SK-N-SH (cell line): ENCODE measurements at regions not wholly inside any gene's neighbourhood (a gene's known extent, or its start where the extent isn't known, plus 50 kb on each side); places are given as distances from the start of the nearest gene placed in this dataset.
"Not testable (repeated sequence)": the region's sequence is repeated elsewhere in the genome, so short reads cannot be mapped to it uniquely, and the experiment has no call there.

Experiments used
- CHD2 ChIP-seq: fragments of 150-350 bp; IDR thresholded peaks from 2 replicates; pipeline ENCODE4 v1.6.1; 2018; ENCODE audit warnings: low read length; ENCODE audit not compliant: partially characterized antibody
- CTCF ChIP-seq: fragments of 200-600 bp; sonication (generic); IDR thresholded peaks from 2 replicates; pipeline ENCODE4 v1.6.1; 2017; ENCODE audit warnings: antibody characterized with exemption, mild to moderate bottlenecking, moderate library complexity
- EP300 ChIP-seq, 2 experiments: IDR thresholded peaks; 2 replicates each; pipeline versions ENCODE4 v1.4.0 to v1.6.1; 2012; ENCODE audit warnings: borderline replicate concordance in 1 of 2, low read depth in 1 of 2, low read length in 1 of 2
- EZH2phosphoT487 ChIP-seq: fragments of 200-600 bp; sonication (generic); IDR thresholded peaks from 2 replicates; pipeline ENCODE4 v1.6.1; 2017; ENCODE audit warnings: low read depth, mixed run types, mild to moderate bottlenecking, antibody characterized with exemption, moderate library complexity, borderline replicate concordance
- FOSL2 ChIP-seq: IDR thresholded peaks from 2 replicates; pipeline ENCODE4 v1.4.0; 2012; ENCODE audit warnings: low read depth, mild to moderate bottlenecking, moderate library complexity, borderline replicate concordance
- JUND ChIP-seq: IDR thresholded peaks from 2 replicates; pipeline ENCODE4 v1.4.0; 2012
- MXI1 ChIP-seq: IDR thresholded peaks from 2 replicates; pipeline ENCODE4 v1.6.1; 2012; ENCODE audit warnings: mild to moderate bottlenecking, low read depth, low read length, improper control_type of control experiment
- POLR2AphosphoS5 ChIP-seq: IDR thresholded peaks from 2 replicates; pipeline ENCODE4 v1.6.1; 2012; ENCODE audit warnings: low read depth, low read length
- TAF1 ChIP-seq: IDR thresholded peaks from 2 replicates; pipeline ENCODE4 v1.6.1; 2012; ENCODE audit warnings: low read depth, mild to moderate bottlenecking, low read length, moderate library complexity, borderline replicate concordance
- TF ChIP-seq, protein P1 (sequence below): fragments of 150-350 bp; IDR thresholded peaks from 2 replicates; pipeline ENCODE4 v1.6.1; 2017; ENCODE audit warnings: antibody characterized with exemption, low read length, low read depth, borderline replicate concordance
- TF ChIP-seq, protein P2 (sequence below): IDR thresholded peaks from 2 replicates; pipeline ENCODE4 v1.6.1; 2012; ENCODE audit warnings: mild to moderate bottlenecking, low read depth, low read length, moderate library complexity

DNA sequence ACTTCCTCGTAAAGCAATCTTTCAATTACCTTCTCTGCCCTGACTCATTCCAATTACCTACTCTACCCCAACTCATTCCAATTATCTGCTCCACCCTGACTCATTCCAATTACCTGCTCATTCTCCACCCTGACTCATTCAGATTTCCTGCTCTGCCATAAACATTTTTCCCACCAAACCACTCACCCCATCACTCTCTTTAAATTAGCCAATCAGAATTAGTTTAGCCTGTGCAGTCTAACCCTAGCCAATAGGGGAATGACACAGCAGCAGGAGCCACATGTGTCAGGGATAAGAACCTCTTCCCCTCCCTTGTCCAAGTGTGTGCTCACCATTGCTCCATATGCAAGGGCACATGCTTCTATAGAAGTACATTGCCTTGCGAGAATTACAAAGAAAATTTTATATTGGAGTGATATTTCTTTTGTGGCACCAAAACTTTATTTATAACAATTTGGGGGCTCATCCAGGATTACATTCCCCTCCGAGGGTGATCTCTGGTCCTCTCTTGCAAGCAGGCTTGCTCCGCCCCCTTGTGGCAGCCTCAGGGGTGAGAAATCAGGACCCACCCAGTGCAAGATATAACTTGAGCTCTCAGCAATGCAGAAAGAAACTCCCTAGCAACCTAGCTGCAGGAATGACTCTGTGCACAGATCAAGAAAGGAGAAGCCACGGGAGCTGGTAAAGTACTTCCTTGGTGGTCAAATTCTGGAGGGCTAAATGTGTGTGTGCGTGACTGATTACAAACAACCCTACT, 551.9 kb upstream of the EYS start:
- TF ChIP-seq JUND; CTCF; CHD2; EP300 (IDR thresholded peaks at IDR 0.05; ENCODE audit: borderline replicate concordance in 1 of 2, low read depth in 1 of 2, low read length in 1 of 2); MXI1; FOSL2; TAF1; EZH2phosphoT487; POLR2AphosphoS5: not testable (repeated sequence)
- TF ChIP-seq, protein P1, sequence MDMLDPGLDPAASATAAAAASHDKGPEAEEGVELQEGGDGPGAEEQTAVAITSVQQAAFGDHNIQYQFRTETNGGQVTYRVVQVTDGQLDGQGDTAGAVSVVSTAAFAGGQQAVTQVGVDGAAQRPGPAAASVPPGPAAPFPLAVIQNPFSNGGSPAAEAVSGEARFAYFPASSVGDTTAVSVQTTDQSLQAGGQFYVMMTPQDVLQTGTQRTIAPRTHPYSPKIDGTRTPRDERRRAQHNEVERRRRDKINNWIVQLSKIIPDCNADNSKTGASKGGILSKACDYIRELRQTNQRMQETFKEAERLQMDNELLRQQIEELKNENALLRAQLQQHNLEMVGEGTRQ, result not testable (repeated sequence)
- TF ChIP-seq, protein P2, sequence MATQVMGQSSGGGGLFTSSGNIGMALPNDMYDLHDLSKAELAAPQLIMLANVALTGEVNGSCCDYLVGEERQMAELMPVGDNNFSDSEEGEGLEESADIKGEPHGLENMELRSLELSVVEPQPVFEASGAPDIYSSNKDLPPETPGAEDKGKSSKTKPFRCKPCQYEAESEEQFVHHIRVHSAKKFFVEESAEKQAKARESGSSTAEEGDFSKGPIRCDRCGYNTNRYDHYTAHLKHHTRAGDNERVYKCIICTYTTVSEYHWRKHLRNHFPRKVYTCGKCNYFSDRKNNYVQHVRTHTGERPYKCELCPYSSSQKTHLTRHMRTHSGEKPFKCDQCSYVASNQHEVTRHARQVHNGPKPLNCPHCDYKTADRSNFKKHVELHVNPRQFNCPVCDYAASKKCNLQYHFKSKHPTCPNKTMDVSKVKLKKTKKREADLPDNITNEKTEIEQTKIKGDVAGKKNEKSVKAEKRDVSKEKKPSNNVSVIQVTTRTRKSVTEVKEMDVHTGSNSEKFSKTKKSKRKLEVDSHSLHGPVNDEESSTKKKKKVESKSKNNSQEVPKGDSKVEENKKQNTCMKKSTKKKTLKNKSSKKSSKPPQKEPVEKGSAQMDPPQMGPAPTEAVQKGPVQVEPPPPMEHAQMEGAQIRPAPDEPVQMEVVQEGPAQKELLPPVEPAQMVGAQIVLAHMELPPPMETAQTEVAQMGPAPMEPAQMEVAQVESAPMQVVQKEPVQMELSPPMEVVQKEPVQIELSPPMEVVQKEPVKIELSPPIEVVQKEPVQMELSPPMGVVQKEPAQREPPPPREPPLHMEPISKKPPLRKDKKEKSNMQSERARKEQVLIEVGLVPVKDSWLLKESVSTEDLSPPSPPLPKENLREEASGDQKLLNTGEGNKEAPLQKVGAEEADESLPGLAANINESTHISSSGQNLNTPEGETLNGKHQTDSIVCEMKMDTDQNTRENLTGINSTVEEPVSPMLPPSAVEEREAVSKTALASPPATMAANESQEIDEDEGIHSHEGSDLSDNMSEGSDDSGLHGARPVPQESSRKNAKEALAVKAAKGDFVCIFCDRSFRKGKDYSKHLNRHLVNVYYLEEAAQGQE, result not testable (repeated sequence)
